Memory B cell (primary cell): ENCODE measurements at regions not wholly inside any gene's neighbourhood (a gene's known extent, or its start where the extent isn't known, plus 50 kb on each side); places are given as distances from the start of the nearest gene placed in this dataset.

Experiments used
- ATAC-seq: fragments of 150-1000 bp; cut with Tn5 transposase; 2 replicates; pipeline ENCODE4 v1.10.0; 2021; ENCODE audit warnings: low read depth, mild to moderate bottlenecking, moderate library complexity
- DNase-seq, 2 donors: peaks; one replicate each; pipeline ENCODE4 v3.0.0; 2022; ENCODE audit warnings: low spot score in 2 of 2
- H3K27ac Mint-ChIP-seq: one replicate; pipeline ENCODE4 v1.8.0; 2022; ENCODE audit warnings: mild to moderate bottlenecking, moderate library complexity, mixed read lengths
- H3K27me3 Mint-ChIP-seq: one replicate; pipeline ENCODE4 v1.8.0; 2022; ENCODE audit warnings: mixed read lengths
- H3K36me3 Mint-ChIP-seq: one replicate; pipeline ENCODE4 v1.8.0; 2022; ENCODE audit warnings: mild to moderate bottlenecking, mixed read lengths
- H3K4me1 Mint-ChIP-seq: one replicate; pipeline ENCODE4 v1.8.0; 2022; ENCODE audit warnings: mixed read lengths
- H3K4me3 Mint-ChIP-seq: one replicate; pipeline ENCODE4 v1.8.0; 2022; ENCODE audit warnings: mild to moderate bottlenecking, moderate library complexity, mixed read lengths
- H3K9me3 Mint-ChIP-seq: one replicate; pipeline ENCODE4 v1.8.0; 2022; ENCODE audit warnings: mixed read lengths

DNA sequence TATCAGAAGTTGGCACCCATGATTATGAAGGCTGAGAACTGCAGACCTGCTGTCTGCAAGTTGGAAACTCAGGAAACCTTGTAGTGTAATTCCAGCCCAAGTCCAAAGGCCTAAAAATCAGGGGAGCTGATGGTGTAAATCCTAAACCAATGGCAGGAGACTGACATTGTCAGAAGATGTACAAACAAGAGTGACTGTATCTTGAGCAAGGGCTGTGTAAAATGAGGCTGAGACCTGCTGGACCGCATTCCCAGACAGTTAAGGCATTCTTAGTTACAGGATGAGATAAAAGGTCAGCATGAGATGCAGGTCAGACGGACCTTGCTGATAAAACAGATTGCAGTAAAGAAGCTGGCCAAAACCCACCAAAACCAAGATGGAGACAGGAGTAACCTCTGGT, 147.7 kb downstream of the COG6 start:
- H3K4me1 Mint-ChIP-seq, result peaks cover 3% of the 10 kb centered on the region
- H3K9me3 Mint-ChIP-seq, result peaks cover 5% of the 10 kb centered on the region
- H3K4me3 Mint-ChIP-seq, result no peak overlapping the region
- H3K27me3 Mint-ChIP-seq, result peaks cover 7% of the 10 kb centered on the region
- no peak for DNase-seq
- H3K36me3 Mint-ChIP-seq, result peaks cover 5% of the 10 kb centered on the region
- no peak overlapping the region for H3K27ac Mint-ChIP-seq
- ATAC-seq, result no peak

DNA sequence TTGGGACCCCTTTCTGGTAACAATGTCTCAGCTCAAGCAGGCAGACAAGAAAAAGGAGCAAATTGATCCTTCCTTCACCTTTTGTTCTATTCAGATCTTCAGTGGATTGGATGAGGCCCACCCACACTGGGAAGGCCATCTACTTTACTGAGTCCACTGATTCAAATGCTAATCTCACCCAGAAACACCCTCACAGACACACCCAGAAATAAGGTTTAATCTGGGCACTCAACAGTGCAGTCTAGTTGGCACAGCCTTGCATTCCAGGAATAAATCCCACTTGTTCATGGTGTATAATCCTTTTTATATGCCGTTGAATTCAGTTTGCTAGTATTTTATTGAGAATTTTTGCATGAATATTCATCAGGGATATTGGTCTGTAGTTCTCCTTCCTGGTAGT, 148.4 kb downstream of the COG6 start:
- peaks cover 5% of the 10 kb centered on the region for H3K36me3 Mint-ChIP-seq
- no peak overlapping the region for H3K4me3 Mint-ChIP-seq
- ATAC-seq, result no peak
- peaks cover 7% of the 10 kb centered on the region for H3K27me3 Mint-ChIP-seq
- peaks cover 5% of the 10 kb centered on the region for H3K9me3 Mint-ChIP-seq
- no peak overlapping the region for H3K27ac Mint-ChIP-seq
- H3K4me1 Mint-ChIP-seq, result peaks cover 3% of the 10 kb centered on the region
- DNase-seq, result no peak

DNA sequence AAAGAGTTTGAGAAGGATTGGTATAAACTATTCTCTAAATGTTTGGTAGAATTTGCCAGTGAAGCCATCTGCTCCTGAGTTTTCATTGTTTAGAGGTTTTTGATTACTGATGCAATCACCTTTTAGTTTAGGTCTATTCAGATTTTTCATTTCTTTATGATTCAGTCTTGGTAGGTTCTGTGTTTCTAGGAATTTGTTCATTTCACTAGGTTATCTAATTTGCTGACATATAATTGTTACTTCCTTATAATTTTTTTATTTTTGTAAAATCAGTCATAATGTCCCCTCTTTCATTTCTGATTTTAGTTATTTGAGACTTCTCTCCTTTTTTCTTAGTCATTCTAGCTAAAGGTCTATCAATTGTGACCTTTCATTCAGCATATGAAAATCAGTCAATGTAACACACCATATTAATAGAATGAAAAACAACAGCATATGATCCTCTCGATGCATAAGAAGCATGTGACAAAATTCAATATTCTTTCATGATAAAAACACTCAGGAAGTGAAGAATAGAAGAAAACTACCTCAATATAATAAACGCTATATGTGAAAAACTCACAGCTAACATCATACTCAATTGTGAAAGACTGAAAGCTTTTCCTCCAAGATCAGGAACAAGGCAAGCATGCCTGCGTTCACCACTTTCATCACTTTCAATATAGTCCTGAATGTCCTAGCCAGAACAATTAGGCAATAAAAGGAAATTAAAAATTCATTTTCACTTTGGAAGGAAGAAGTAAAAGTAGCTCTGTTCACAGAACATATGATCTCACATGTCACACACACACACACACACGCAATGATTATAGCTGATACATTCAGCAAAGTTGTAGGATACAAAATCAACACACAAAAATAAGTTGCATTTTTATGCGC, 149.1 kb downstream of the COG6 start:
- H3K4me1 Mint-ChIP-seq, result peaks cover 3% of the 10 kb centered on the region
- H3K27ac Mint-ChIP-seq, result no peak overlapping the region
- H3K27me3 Mint-ChIP-seq, result peaks cover 7% of the 10 kb centered on the region
- no peak for DNase-seq
- H3K36me3 Mint-ChIP-seq, result peaks cover 5% of the 10 kb centered on the region
- H3K4me3 Mint-ChIP-seq, result no peak overlapping the region
- ATAC-seq, result no peak
- peaks cover 5% of the 10 kb centered on the region for H3K9me3 Mint-ChIP-seq

DNA sequence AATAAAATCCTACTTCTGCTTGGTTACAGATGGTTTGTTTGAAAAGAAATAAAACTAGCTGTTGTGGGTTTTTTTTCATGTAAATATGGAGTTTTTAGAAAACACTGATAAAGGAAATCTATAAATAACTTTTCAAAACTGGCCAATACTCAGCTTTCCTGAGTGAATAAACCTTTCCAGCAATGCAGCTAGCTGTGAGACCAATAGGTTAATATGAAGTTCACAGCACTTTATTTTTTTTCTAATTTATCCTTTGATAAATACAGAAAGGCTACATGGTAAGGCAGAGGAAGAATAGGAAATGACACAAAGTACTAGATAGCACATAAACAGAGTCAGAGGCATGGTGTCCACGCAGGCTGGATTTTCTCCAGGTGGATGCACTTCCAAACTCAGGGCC, 154.0 kb downstream of the COG6 start:
- no peak for ATAC-seq
- no peak for DNase-seq
- Mint-ChIP-seq H3K9me3 (no peaks in the 10 kb centered on the region), H3K27me3 (peaks cover 10% of the 10 kb centered on the region), H3K4me3 (no peak overlapping the region), H3K36me3 (no peaks in the 10 kb centered on the region), H3K4me1 (no peaks in the 10 kb centered on the region), H3K27ac (no peak overlapping the region)

DNA sequence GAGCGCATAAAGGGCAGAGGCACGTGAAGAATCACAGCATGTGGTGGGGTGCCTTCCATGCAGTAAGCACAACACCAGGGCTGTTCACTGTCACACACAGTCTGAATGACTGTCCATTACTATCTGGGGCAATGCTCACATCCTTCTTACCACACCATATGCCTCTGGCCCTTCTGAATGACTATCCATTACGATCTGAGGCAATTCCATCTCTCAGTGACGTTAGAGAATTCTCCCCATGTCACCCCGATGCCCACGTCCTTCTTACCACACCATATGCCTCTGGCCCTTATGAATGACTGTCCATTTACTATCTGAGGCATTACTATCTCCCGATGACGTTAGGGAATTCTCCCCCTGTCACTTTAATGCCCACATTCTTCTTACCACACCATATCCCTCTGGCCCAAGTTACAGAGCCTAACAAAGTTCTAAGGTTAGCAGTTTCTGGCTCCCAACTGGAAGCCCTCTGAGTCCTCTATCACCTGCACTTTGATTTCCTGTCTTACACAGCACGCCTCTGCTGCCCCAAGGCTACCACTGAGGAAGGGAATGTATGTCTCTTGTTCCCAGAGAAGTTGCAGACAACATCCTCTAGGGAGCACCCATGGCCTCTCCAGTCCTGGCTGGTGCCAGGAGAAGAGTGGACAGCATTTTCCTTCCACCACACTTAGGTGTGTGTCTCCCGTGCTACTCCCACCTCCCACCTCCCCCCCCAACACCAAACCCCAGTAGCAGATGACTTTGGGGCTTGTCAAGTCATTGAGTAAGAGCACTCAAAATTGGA, 154.8 kb downstream of the COG6 start:
- no peak for ATAC-seq
- Mint-ChIP-seq H3K4me1 (no peaks in the 10 kb centered on the region), H3K9me3 (no peaks in the 10 kb centered on the region), H3K4me3 (no peak overlapping the region), H3K36me3 (no peaks in the 10 kb centered on the region), H3K27ac (no peak overlapping the region), H3K27me3 (peaks cover 10% of the 10 kb centered on the region)
- no peak for DNase-seq

DNA sequence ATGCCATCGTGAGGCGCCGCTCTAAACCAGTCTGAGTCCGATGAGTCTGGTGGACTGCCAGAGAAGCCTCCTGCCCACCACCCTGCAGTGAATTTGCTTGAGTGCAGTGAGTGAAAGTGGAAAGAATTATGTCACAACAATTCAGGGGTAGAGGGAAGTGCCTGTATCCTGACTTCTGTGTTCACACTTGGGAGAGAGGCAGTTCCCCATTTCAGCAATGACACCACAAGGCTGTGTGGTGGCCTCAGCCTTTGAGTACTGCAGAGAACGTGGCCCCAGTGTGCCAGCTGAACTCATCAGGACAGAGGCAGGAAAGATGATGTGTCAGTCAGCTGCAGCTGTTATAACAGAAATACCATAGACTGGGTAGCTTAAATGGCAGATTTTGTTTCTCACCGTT, 155.6 kb downstream of the COG6 start:
- H3K36me3 Mint-ChIP-seq, result no peaks in the 10 kb centered on the region
- no peaks in the 10 kb centered on the region for H3K4me1 Mint-ChIP-seq
- DNase-seq, result no peak
- H3K27ac Mint-ChIP-seq, result no peak overlapping the region
- H3K27me3 Mint-ChIP-seq, result peaks cover 8% of the 10 kb centered on the region
- no peak overlapping the region for H3K4me3 Mint-ChIP-seq
- ATAC-seq, result no peak
- H3K9me3 Mint-ChIP-seq, result no peaks in the 10 kb centered on the region

DNA sequence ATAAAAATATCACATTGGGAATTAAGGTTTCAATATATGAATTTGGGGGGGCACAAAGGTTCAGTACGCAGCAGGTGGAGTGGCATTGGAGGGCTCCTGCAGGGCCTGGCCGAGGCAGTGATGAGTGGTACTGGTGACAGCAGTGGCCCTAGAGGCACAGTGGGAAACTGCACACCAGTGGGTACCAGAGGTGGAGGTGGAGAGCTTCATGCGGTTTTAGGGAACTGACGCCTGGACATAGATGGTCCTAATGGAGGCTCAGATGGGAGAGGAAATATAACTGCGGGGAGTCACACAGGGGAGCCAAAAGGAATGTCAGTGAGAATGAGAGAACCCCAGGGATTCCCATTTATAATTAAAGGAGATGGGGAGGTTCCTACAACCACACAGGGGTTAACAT, 156.2 kb downstream of the COG6 start:
- DNase-seq, result no peak
- Mint-ChIP-seq H3K36me3 (no peaks in the 10 kb centered on the region), H3K4me1 (no peaks in the 10 kb centered on the region), H3K4me3 (no peak overlapping the region), H3K27ac (no peak overlapping the region), H3K9me3 (no peaks in the 10 kb centered on the region), H3K27me3 (peaks cover 8% of the 10 kb centered on the region)
- ATAC-seq, result no peak

DNA sequence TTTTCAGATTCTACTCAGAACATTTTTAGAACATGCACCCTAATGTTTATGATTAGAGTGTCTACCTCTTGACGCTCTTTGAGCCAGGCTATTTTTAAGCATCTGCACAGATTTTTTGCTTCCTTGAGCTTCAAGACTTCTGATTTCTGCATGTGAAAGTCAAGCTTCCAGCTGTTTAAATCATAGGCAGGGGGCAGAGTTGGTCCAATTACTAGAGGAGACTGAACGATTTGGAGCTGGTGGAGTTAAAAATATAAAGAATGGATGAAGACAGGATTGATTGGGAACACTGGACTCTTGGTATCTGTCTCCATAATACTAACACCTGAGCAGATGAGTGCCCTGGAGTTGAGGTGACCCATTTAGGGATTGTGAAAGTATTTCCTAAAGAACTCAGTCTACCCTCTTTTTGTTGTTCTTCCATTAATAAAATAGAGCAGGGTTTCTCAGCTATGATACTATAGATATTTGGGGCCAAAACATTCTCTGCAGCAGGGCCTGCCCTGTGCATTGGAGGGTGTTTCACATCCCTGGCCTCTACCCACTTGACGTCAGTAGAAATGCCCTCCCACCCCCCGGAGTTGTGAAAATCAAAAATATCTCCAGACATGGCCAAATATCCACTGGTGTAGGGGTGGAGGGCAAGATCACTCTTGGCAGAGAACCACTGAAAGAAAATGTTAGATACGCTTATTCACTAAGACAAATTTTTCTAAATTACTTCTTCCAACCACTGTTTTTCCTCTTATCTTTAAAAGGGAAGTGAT, 160.1 kb downstream of the COG6 start:
- Mint-ChIP-seq H3K27ac (no peak overlapping the region), H3K4me3 (no peak overlapping the region), H3K9me3 (no peaks in the 10 kb centered on the region), H3K36me3 (no peaks in the 10 kb centered on the region), H3K4me1 (no peaks in the 10 kb centered on the region), H3K27me3 (peaks cover 3% of the 10 kb centered on the region)
- DNase-seq (no peak), ATAC-seq (no peak)

DNA sequence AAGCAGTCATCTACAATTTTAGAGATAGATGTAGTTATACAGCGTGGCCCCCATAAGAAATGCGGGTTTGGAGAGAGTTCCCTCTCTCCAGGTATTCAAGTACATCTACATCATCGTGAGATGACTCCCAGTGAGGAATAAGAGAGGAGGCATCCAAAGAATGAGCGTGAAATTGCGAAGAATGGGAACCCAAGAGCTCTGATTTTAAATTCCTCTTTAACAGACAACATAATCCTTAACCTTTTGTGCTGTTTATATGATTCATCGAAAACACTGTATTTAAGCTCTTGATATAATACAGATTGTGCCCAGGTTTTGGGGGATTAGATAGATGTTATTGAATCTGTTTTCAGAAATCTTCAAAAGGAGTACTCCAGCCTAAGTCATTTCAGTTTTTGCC, 161.5 kb downstream of the COG6 start:
- H3K27ac Mint-ChIP-seq, result no peak overlapping the region
- H3K9me3 Mint-ChIP-seq, result no peaks in the 10 kb centered on the region
- H3K4me1 Mint-ChIP-seq, result peaks cover 5% of the 10 kb centered on the region
- no peak for ATAC-seq
- H3K36me3 Mint-ChIP-seq, result no peaks in the 10 kb centered on the region
- DNase-seq, result no peak
- H3K4me3 Mint-ChIP-seq, result no peak overlapping the region
- H3K27me3 Mint-ChIP-seq, result no peaks in the 10 kb centered on the region

DNA sequence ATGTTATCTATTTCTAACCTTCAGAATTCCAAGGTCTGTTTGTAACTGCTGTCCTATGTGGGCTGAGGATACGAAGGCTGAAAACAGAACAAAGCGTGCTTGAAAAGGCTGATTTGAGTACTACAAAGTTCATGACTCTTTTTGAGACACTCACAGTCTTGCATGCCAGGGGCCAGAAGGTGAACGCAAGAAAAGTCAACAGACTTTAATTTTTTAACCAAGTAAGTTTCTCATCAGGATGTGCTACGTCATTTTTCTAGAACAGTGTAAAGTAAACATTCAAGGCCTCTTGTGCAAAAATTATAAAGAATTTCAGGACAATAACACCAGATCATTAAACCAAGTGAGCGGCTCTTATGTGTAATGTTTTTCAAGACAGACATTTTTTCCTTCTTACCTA, 163.5 kb downstream of the COG6 start:
- H3K27me3 Mint-ChIP-seq, result no peaks in the 10 kb centered on the region
- no peak for ATAC-seq
- H3K4me1 Mint-ChIP-seq, result peaks cover 10% of the 10 kb centered on the region
- no peaks in the 10 kb centered on the region for H3K9me3 Mint-ChIP-seq
- no peak overlapping the region for H3K27ac Mint-ChIP-seq
- no peaks in the 10 kb centered on the region for H3K36me3 Mint-ChIP-seq
- H3K4me3 Mint-ChIP-seq, result no peak overlapping the region
- DNase-seq, result no peak

DNA sequence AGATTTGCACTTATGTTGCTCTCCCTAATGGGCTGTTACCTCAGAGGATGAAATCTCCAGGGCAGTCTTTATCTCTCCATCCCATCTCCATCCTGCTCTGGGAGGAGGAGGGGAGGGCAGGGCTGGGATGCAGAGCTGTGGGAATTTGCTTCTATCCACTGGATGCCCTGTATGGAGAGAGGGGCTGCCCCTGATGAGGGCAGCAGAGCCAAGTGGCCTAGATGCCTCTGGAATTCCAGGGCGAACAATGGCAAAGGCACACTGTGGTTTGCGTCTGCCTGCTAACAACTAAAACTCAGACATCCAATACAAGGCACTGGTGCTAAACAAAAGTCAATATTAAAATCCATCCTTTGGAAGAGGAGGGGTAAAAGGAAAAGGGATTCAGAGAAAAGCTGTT, 165.1 kb downstream of the COG6 start:
- H3K36me3 Mint-ChIP-seq, result no peaks in the 10 kb centered on the region
- peaks cover 10% of the 10 kb centered on the region for H3K4me1 Mint-ChIP-seq
- no peaks in the 10 kb centered on the region for H3K27me3 Mint-ChIP-seq
- ATAC-seq, result no peak
- H3K27ac Mint-ChIP-seq, result no peak overlapping the region
- no peak for DNase-seq
- no peaks in the 10 kb centered on the region for H3K9me3 Mint-ChIP-seq
- no peak overlapping the region for H3K4me3 Mint-ChIP-seq

DNA sequence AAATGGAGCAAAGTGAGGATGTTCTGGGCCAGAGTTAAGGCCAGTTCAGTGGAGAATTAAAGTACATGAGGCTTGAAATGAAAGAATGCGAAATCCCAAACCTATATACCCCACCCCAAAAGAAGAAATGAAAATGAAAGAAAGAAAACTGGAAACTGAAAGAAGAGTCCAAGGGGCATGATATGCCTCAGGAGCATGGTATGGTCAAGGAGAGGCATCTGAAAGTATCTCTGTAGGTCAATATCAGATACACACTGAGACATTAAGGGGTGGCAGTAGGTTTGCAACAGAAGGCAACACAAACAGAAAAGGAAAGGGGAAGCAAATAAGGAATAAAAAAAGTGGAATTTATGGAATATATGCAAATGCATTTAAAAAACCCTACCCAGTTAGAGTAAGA, 166.5 kb downstream of the COG6 start:
- Mint-ChIP-seq H3K36me3 (no peaks in the 10 kb centered on the region), H3K4me1 (peaks cover 10% of the 10 kb centered on the region), H3K27me3 (no peaks in the 10 kb centered on the region), H3K9me3 (no peaks in the 10 kb centered on the region), H3K4me3 (peak overlapping the region; percentile 68), H3K27ac (no peak overlapping the region)
- no peak for DNase-seq
- ATAC-seq, result no peak

DNA sequence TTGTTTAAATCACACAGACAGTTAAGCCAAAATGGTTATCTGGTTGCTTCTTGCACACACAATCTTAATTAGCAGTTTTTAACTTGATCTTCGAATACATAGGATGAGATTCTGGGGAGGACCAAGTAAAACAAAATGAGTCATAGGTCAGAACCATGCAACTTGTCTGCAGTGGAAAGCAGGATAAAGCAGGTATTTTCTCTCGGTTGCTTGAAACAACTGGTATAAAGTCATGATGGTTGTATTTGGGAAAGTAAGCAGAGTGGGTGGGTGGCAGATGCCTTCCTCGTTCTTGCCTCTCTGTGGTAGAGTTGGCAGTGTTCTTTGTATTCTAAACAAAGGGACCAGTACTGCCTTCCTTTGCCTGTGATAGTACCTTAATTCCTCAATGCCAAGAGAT, 167.0 kb downstream of the COG6 start:
- no peak overlapping the region for H3K4me3 Mint-ChIP-seq
- no peaks in the 10 kb centered on the region for H3K36me3 Mint-ChIP-seq
- H3K4me1 Mint-ChIP-seq, result peaks cover 10% of the 10 kb centered on the region
- ATAC-seq, result no peak
- DNase-seq, result no peak
- no peaks in the 10 kb centered on the region for H3K27me3 Mint-ChIP-seq
- H3K27ac Mint-ChIP-seq, result no peak overlapping the region
- no peaks in the 10 kb centered on the region for H3K9me3 Mint-ChIP-seq

DNA sequence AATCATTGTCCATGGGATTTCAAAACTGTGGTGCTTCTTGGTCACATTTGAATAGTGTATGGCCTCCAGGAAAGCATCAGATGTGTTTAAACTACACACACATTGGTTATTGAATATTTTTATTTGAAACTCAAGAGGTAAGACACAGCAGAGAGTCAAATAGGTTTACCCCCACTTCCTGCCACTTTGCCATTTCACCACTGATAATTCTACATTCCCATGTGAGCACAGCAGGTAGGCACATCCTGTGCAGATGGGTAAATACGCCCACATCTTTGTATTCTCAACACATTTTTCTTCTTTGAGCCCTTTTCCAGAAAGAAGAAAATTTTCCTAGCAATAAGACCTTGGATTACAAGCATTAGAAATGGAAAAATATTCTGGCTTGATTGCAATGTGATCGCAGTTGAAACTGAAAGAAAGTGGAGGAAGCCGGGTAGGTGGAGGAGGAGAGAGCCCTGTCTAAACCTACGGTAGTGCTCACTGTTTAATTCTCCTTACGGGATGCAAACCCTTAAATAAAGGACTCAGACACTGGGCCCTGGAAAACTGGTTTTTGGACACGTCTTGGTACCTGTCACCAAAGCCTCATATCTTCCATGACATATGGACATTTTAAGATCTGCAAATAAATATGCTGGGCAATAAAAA, 167.7 kb downstream of the COG6 start:
- Mint-ChIP-seq H3K4me1 (peaks cover 10% of the 10 kb centered on the region), H3K4me3 (no peak overlapping the region), H3K27ac (no peak overlapping the region), H3K27me3 (peaks cover under 1% of the 10 kb centered on the region), H3K36me3 (no peaks in the 10 kb centered on the region), H3K9me3 (no peaks in the 10 kb centered on the region)
- ATAC-seq, result no peak
- no peak for DNase-seq
